DOHH2 (cell line): ENCODE measurements at regions not wholly inside any gene's neighbourhood (a gene's known extent, or its start where the extent isn't known, plus 50 kb on each side); places are given as distances from the start of the nearest gene placed in this dataset.

Experiments
- EZH2phosphoT487 ChIP-seq: fragments of 200-600 bp; sonication (generic); IDR thresholded peaks from 2 replicates; pipeline ENCODE4 v1.6.1; 2017; ENCODE audit warnings: borderline replicate concordance, mild to moderate bottlenecking, antibody characterized with exemption, low read length, moderate library complexity, mixed read lengths
- TF ChIP-seq, protein P1 (sequence below): fragments of 200-600 bp; sonication (generic); IDR thresholded peaks from one replicate; pipeline ENCODE4 v1.5.1; 2014; ENCODE audit warnings: antibody characterized with exemption, mild to moderate bottlenecking, low read depth, low read length; ENCODE audit not compliant: poor library complexity, severe bottlenecking

DNA sequence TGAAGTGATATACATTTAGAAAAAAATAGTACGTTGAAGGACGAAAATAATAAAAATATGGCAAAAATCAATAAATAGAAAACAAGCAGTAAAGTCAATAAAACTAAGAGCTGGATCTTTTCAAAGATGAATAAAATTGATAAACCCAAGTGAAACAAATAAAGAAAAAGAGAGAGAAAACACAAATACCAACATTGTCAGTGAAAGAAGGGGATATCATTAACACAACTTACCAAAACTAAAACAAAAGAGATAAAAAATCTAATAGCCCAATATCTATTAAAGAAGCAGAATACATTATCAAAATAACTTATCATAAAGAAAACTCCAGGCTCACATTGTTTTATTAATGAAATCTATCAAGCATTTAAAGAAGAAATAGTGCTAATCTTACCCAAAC lies 675.1 kb downstream of the UQCRFS1 start:
- TF ChIP-seq, protein P1, sequence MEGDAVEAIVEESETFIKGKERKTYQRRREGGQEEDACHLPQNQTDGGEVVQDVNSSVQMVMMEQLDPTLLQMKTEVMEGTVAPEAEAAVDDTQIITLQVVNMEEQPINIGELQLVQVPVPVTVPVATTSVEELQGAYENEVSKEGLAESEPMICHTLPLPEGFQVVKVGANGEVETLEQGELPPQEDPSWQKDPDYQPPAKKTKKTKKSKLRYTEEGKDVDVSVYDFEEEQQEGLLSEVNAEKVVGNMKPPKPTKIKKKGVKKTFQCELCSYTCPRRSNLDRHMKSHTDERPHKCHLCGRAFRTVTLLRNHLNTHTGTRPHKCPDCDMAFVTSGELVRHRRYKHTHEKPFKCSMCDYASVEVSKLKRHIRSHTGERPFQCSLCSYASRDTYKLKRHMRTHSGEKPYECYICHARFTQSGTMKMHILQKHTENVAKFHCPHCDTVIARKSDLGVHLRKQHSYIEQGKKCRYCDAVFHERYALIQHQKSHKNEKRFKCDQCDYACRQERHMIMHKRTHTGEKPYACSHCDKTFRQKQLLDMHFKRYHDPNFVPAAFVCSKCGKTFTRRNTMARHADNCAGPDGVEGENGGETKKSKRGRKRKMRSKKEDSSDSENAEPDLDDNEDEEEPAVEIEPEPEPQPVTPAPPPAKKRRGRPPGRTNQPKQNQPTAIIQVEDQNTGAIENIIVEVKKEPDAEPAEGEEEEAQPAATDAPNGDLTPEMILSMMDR: no peak
- TF ChIP-seq EZH2phosphoT487: no peak
